OCI-LY3 (cell line): ENCODE measurements at regions not wholly inside any gene's neighbourhood (a gene's known extent, or its start where the extent isn't known, plus 50 kb on each side); places are given as distances from the start of the nearest gene placed in this dataset.

Source experiments
- H2AFZ ChIP-seq: fragments of 200-600, 300-600 bp; shearing (Covaris generic); 2 replicates; pipeline ENCODE4 v1.6.0; 2014; ENCODE audit warnings: antibody characterized with exemption, low read depth, low read length
- H3K27ac ChIP-seq: fragments of 200-600, 300-600 bp; sonication (generic); 2 replicates; pipeline ENCODE4 v1.5.1; 2014; ENCODE audit warnings: mild to moderate bottlenecking, low read length, moderate library complexity, mixed read lengths
- H3K27me3 ChIP-seq: fragments of 200-600, 300-600 bp; sonication (generic); 2 replicates; pipeline ENCODE4 v1.6.1; 2014; ENCODE audit warnings: low read depth, low read length, mixed read lengths
- H3K36me3 ChIP-seq: fragments of 200-600, 300-600 bp; sonication (generic); replicated peaks from 2 replicates; pipeline ENCODE3; 2014; ENCODE audit warnings: low read depth, low read length, mixed read lengths
- H3K4me1 ChIP-seq: fragments of 300-600, 200-600 bp; sonication (generic); 2 replicates; pipeline ENCODE4 v1.6.1; 2014; ENCODE audit warnings: low read length, mixed read lengths
- H3K4me2 ChIP-seq: fragments of 200-600, 300-600 bp; sonication (generic); 2 replicates; pipeline ENCODE4 v1.6.1; 2014; ENCODE audit warnings: low read length, mixed read lengths
- H3K4me3 ChIP-seq: fragments of 300-600, 200-600 bp; sonication (generic); 2 replicates; pipeline ENCODE4 v1.5.1; 2014; ENCODE audit warnings: antibody characterized with exemption, mild to moderate bottlenecking, low read length, moderate library complexity
- H3K79me2 ChIP-seq: fragments of 300-600, 200-600 bp; shearing (Covaris generic); 2 replicates; pipeline ENCODE4 v1.6.1; 2014; ENCODE audit warnings: mild to moderate bottlenecking, low read length, mixed read lengths
- H3K9ac ChIP-seq: fragments of 300-600, 200-600 bp; shearing (Covaris generic); 2 replicates; pipeline ENCODE4 v1.6.0; 2014; ENCODE audit warnings: mild to moderate bottlenecking, low read length, moderate library complexity
- H3K9me3 ChIP-seq: fragments of 200-600, 300-600 bp; shearing (Covaris generic); 2 replicates; pipeline ENCODE4 v1.6.1; 2014; ENCODE audit warnings: low read length, mixed read lengths; ENCODE audit not compliant: insufficient read depth
- H4K20me1 ChIP-seq: fragments of 200-600, 300-600 bp; sonication (generic); 2 replicates; pipeline ENCODE4 v1.6.1; 2016; ENCODE audit warnings: low read length, mixed read lengths; ENCODE audit not compliant: insufficient read depth
- EZH2phosphoT487 ChIP-seq: fragments of 200-600 bp; shearing (Covaris generic); IDR thresholded peaks from 2 replicates; pipeline ENCODE4 v1.6.1; 2018; ENCODE audit warnings: antibody characterized with exemption, mixed run types, low read depth
- TF ChIP-seq, protein P1 (sequence below): fragments of 200-600, 300-600 bp; sonication (generic); IDR thresholded peaks from 2 replicates; pipeline ENCODE4 v1.5.1; 2014; ENCODE audit warnings: antibody characterized with exemption, low read length, low read depth

DNA sequence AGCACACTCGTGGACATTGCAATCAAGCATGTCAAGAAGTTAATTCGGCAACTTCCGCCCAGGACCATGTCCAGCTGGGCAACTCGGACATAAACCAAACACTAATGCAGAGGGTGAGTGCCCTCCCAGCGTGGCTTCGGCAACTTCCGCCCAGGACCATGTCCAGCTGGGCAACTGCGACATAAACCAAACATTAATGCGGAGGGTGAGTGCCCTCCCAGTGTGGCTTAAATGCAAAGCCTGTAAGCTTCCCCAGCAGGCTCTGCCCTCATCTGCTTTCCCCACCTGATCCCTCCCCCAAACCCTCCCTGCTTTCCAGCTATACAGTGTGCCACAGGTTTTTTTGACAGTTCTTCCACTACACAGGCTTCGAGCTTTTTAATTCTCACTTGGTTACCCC, 143.4 kb downstream of the PXDC1 start:
- H3K27ac ChIP-seq = no peak overlapping the region
- TF ChIP-seq EZH2phosphoT487 = no peak
- TF ChIP-seq, protein P1, sequence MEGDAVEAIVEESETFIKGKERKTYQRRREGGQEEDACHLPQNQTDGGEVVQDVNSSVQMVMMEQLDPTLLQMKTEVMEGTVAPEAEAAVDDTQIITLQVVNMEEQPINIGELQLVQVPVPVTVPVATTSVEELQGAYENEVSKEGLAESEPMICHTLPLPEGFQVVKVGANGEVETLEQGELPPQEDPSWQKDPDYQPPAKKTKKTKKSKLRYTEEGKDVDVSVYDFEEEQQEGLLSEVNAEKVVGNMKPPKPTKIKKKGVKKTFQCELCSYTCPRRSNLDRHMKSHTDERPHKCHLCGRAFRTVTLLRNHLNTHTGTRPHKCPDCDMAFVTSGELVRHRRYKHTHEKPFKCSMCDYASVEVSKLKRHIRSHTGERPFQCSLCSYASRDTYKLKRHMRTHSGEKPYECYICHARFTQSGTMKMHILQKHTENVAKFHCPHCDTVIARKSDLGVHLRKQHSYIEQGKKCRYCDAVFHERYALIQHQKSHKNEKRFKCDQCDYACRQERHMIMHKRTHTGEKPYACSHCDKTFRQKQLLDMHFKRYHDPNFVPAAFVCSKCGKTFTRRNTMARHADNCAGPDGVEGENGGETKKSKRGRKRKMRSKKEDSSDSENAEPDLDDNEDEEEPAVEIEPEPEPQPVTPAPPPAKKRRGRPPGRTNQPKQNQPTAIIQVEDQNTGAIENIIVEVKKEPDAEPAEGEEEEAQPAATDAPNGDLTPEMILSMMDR = no peak
- H3K9ac ChIP-seq = no peak overlapping the region
- H2AFZ ChIP-seq = no peak overlapping the region
- H4K20me1 ChIP-seq = no peaks in the 10 kb centered on the region
- H3K9me3 ChIP-seq = no peaks in the 10 kb centered on the region
- peaks cover 7% of the 10 kb centered on the region for H3K27me3 ChIP-seq
- H3K4me3 ChIP-seq = no peak overlapping the region
- no peaks in the 10 kb centered on the region for H3K79me2 ChIP-seq
- no peaks in the 10 kb centered on the region for H3K36me3 ChIP-seq
- no peak overlapping the region for H3K4me2 ChIP-seq
- H3K4me1 ChIP-seq = no peaks in the 10 kb centered on the region

DNA sequence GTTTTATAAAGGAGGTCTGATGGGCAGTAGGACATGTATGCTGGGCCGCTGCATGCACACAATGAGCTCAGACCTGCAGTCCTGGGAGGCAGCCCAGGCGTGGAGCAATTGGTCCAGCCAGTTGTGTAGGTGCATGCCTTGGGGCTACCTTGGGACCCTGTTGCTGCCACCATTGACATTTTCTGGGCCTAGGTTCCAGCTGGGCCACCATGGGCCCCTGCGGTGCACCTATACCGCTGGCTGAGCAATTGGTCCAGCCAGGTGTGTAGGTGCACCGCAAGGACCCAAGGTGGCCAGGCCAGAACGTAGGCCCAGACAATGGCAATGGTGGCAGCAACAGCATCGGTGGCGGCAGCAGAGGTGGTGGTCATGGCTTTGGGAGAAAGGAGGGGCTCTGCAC, 143.9 kb downstream of the PXDC1 start:
- H3K4me1 ChIP-seq = no peaks in the 10 kb centered on the region
- peaks cover 1% of the 10 kb centered on the region for H3K27me3 ChIP-seq
- TF ChIP-seq EZH2phosphoT487 = no peak
- TF ChIP-seq, protein P1 = no peak
- H3K4me2 ChIP-seq = no peak overlapping the region
- H3K36me3 ChIP-seq = no peaks in the 10 kb centered on the region
- no peaks in the 10 kb centered on the region for H3K79me2 ChIP-seq
- no peaks in the 10 kb centered on the region for H3K9me3 ChIP-seq
- H2AFZ ChIP-seq = no peak overlapping the region
- no peaks in the 10 kb centered on the region for H4K20me1 ChIP-seq
- no peak overlapping the region for H3K4me3 ChIP-seq
- no peak overlapping the region for H3K9ac ChIP-seq
- no peak overlapping the region for H3K27ac ChIP-seq

DNA sequence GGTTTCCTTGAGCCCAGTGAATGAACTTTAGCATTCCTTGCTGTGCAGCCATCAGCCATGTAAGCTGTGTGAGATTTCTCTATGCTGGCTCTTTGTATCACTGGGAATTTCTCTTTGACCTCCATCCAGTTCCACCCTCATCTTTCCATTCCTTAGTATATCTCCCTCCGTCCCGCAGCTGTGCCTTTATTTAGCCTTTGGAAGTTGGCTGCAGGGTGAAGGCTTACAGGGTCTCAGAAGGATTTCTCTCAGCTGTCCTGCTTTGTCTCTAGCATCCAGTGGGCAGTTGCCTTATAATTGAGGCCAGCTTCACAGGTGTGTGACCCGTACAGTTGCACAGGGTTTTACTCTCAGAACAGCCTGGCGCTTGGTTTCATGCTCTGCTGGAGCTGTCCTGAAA, 144.3 kb downstream of the PXDC1 start:
- no peaks in the 10 kb centered on the region for H4K20me1 ChIP-seq

DNA sequence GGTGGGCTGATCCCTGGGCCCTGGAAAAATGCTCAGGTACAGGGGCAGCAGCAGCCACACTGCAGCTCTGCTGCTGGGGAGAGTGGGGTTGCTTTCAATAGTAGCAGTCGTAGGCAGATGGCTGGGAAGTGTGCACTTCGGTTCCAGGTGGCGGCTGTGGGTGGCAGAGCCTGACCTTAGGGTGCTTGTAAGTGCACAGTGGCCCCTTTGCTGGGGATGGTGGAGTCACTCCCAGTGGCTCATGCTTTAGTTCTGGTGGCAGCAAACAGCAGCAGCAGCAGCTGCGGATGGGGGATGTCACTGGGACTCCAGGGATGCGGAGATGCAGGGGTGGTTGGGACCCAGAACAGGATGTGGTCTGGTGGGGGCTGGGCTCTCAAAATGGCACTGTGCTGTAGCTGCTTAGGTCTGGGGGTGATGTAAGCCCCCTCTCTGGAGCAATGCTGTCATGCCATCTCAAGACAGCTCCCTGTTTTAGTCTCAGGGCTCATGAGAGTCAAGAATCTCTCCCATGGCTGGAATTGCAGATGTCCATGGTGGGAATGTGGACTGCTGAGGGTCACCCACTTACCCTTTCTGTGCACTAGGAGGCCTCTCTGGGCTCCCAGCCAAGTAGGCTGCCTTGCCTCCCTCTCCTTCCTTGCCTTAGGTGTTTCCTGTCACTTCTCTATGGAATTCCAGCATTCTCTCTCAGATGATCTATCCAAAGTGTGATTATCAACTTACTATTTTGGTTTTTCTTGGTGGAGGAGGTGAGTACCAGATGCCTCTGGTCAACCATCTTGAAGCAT, 146.7 kb upstream of the SLC22A23 start:
- Histone ChIP-seq H3K27ac (no peak overlapping the region), H3K4me3 (no peak overlapping the region), H3K9me3 (peaks cover 5% of the 10 kb centered on the region; the same call in 1 of the 2 replicates), H3K9ac (no peak overlapping the region), H3K36me3 (no peaks in the 10 kb centered on the region), H3K4me1 (no peaks in the 10 kb centered on the region), H3K79me2 (no peaks in the 10 kb centered on the region), H3K4me2 (no peak overlapping the region), H2AFZ (no peak overlapping the region), H3K27me3 (no peaks in the 10 kb centered on the region), H4K20me1 (no peaks in the 10 kb centered on the region)
- TF ChIP-seq EZH2phosphoT487 = no peak
- TF ChIP-seq, protein P1 = no peak

More for the DNA sequence above, 144.3 kb downstream of the PXDC1 start:
- H3K9ac ChIP-seq = no peak overlapping the region
- TF ChIP-seq EZH2phosphoT487 = no peak
- TF ChIP-seq, protein P1 = no peak
- H3K9me3 ChIP-seq = no peaks in the 10 kb centered on the region
- no peaks in the 10 kb centered on the region; the same call in none of the 2 replicates for H3K27me3 ChIP-seq
- H2AFZ ChIP-seq = no peak overlapping the region
- no peaks in the 10 kb centered on the region for H3K79me2 ChIP-seq
- no peak overlapping the region for H3K4me2 ChIP-seq
- no peak overlapping the region for H3K4me3 ChIP-seq
- no peaks in the 10 kb centered on the region for H3K4me1 ChIP-seq
- H3K36me3 ChIP-seq = no peaks in the 10 kb centered on the region
- H3K27ac ChIP-seq = no peak overlapping the region
